HK-2 (cell line): ENCODE measurements at regions not wholly inside any gene's neighbourhood (a gene's known extent, or its start where the extent isn't known, plus 50 kb on each side); places are given as distances from the start of the nearest gene placed in this dataset.
"Not testable (repeated sequence)": the region's sequence is repeated elsewhere in the genome, so short reads cannot be mapped to it uniquely, and the experiment has no call there.

ENCODE experiments used
- DNase-seq: peaks from one replicate; pipeline ENCODE4 v3.0.0-alpha.2; 2018; ENCODE audit not compliant: unreplicated experiment

DNA sequence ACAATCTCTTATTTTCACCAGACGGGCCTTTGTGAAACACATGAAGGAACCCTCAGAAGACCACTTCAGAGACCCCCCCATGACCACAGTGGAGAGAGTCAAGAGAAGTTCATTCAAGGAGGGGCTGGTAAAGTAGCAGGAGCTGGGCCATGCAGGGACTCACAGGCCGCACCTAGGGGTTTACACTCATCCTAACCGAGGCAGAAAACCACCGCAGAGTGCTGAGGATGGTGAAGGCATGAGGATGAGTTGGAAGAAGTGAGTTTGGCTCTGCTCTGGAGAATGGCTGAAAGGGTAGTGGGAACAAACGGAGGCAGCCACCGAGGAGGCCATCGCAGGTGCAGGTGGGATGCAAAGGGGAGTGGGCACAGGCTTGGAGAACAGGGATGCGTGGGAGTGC is 1046.9 kb downstream of the UQCRFS1 start:
- no peak for DNase-seq

DNA sequence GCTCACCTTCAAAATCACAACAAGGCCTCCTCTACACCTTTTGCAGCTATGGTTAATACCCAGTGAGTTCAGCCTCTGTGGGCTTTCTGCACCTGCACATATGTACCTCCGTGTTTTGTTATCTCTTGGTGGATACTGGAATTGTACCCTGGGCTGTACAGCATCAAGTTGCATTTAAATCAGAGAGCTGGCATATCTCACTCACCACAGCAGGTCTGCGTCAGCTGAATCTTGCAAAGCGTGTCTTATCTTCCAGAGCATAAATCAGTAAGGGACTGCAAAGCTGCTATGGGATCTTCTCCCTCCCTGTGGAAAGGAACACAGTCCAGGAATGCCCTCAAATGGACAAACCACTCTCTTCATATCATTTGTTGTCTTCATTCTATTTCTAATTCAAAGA is 1048.7 kb downstream of the UQCRFS1 start:
- DNase-seq: no peak

DNA sequence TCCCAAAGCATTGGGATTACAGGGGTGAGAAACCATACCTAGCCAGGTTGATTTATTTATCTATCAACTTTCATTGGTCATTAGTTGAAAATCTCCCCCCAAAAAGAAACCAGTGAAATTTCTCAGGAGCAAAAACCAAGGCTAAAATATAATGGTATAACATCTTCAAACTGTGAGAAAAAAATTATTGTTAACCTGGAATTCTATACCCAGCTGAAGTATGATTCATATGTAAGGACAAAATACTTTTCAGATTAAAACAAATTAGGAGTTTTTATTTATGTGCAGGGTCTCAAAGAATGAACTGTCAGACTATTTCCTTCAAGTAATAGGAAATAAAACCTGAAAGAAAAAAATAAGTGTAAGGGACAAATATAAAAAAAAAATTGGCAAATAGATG is 1053.9 kb downstream of the UQCRFS1 start:
- DNase-seq: no peak

DNA sequence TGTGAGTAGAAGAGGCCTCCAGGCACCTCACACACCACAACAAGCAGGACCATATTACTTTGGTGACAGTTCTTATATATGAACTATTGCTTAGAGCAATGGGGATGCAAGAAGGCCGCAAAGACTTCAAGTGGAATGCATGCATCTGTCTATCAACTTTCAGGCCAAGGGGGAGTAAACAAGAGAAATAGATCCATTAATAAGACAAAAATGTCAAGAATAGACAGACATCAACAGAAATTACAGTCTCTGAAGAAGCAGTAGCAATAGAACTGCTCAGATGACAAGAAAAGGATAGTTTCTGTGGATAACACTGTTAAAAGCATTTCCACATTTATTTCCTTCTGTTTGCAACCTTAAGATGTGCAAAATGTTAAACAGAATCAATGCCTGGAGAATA is 1057.7 kb downstream of the UQCRFS1 start:
- DNase-seq: no peak

DNA sequence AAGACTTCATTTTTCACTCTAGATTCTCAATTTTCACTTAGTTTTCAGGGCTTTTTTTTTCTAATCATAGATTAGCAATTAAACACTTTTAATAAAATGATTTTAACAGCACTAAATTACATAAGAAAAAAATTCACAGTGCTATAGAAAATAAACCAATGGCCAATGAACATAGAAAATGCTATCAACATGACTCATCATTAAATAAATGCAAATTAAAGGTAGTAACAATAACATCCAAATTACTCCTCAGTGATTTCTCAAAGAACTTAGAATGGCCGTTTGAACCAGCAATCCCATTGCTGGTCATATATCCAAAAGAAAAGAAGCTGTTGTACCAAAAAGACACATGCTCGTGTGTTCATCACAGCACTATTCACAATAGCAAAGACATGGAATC is 1058.9 kb downstream of the UQCRFS1 start:
- no peak for DNase-seq

DNA sequence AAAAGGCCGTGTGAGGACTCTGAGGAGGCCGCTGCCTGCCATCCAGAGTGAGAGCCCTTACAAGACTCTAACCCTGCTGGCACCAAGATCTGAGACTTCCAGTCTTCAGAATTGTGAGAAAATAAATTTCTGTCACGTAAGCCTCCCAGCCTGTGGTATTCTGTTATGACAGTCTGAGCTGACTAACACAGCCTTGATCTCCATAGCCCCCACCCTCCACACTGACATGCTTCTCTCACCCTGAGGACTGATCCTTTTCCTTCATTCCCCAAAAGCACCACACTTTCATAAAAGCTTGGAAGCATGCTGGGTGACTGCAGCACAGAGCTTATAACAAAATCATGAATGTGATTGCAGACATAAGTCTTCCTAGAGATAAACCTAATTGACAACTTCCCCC is 1059.8 kb downstream of the UQCRFS1 start:
- DNase-seq: no peak

DNA sequence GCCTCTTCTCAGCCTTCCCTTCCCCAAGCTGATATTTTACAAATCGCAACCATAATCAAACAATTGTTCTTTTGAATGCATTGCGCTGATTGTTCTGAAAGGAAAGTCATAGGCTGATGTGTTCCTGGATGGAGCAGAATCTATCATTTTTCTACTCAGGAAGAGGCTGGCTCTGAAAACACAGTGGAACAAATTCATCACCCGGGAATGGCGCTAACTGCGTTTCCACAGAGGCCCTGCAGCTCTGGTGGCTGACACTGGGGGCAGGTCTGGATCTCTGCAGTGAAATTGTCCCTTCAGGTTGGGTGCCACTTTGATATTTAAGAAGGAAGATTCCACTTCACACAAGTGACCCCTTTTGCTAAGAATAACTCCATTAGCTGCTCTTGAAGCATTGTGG is 1060.8 kb downstream of the UQCRFS1 start:
- no peak for DNase-seq

DNA sequence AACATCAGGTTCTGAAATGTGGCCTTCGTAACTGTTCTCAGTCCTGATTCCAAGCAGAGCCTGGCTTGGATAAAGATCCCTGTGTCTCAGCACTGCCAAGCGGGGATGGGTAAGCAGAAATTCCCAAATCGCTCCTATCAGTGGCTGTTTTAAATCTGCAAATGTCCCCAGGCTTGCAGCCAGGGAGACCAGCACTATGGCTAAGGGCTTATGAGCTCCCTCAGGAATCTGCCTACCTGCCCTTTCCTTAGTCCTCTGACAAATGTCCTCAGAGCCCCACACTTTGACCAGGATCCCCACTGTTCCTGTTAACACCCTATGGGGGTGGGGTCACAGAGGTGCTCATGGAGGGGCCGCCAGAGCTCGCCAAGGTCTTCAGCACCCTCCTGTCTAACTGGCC is 1062.8 kb downstream of the UQCRFS1 start:
- DNase-seq: no peak

DNA sequence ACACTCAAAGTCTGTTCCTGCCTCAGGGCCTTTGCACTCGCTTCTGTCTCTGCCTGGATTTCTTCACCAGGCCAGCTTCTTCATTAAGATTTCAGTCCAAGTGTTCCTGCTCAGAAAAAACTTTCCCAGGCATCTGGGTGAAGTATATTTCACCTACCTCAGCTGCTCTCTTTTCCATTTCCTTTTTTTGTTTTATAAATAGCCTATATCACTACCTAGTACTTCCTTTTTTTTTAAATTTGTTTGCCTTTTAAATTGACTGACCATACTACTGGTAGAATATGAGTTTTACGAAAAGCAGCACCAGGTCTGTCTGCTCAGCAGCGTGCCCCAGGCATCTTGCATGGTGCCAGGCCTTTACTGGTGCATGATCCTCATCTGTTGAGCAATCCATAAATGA is 1064.4 kb downstream of the UQCRFS1 start:
- DNase-seq: no peak

DNA sequence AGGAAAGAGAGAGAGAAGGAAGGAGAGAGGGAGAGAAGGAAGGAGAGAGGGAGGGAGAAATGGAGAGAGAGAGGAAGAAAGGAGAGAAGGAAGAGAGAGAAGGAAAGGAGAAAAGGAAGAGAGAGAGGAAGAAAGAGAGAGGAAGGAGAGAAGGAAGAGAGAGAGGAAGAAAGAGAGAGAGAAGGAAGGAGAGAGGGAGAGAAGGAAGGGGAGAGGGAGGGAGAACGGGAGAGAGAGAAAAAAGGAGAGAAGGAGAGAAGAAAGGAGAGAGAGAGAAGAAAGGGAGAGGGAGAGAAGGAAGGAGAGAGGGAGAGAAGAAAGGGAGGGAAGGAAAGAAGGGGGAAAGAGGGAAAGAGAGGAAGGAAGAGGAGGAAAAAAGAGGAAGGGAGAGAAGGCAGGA is 1070.7 kb downstream of the UQCRFS1 start:
- no peak for DNase-seq

DNA sequence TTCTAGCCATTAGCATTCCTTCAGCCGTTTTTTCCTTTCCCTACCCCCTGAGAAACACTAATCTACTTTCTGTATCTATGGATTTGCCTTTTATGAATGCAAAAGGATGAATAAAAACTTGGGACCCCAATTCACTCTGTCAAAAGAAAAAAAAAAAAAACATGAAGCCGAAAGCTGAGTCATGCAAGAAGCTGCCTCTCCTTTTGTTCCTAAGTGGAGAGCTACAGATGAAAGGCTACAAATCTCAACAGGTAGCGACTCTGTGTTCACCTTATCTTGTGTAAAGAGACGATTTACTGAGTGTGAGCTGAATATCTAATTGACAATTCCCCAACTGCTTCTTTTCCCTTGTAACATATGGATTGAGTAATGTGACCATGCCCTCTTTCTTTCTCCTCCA is 1072.8 kb downstream of the UQCRFS1 start:
- no peak for DNase-seq

DNA sequence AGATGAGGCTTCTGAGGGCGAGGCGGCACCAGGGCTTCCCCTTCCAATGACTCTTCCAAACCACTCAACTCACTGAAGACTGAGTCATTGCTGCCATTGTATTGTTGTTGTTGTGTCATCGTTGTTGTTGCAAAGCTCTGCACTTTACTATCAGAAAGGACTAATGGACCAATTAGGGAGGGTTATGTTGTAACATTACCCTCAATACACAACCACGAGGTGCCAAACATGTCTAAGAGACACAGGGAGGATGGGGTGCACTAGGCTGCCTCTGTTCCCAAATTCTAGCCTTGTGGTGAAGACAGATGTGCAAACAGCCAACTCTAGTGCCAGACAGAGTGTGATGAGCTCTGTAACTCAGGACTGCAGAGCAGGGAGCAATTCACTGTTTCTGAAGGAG is 1075.2 kb downstream of the UQCRFS1 start:
- no peak for DNase-seq

DNA sequence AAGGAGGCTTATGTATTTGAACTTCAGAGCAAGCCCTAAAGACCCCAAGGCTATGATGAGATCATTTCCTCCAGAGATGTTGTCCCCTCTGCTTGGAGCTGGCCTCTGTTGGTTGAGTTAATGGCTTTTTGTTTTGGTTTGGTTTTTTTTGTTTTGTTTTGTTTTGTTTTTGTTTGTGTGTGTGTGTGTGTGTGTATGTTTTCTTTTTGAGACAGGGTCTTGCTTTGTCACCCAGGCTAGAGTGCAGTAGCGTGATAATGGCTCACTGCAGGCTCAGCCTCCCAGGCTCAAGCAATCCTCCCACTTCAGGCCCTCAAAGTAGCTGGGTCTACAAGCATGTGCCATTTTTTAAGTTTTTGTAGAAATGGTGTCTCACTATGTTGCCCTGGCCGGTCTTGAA is 1076.2 kb downstream of the UQCRFS1 start:
- DNase-seq: no peak

DNA sequence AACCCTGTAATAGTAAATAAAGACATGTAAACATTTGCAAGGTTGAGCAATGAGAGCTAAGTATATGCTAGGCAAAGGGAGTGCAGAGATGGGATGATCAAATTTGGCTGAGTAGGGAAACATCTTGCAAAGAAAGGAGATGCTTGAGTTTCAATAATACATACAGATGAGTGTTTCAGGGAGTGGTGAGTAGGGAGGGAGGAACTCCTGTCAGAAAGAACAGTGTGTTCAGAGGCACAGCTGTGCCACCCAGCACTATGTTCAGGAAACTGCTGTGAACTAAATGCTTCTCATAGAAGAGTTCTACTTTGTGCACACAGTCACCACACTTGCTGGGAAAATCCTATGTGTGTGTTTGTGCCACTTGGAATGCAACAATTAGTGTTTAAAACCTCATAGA is 1077.1 kb downstream of the UQCRFS1 start:
- no peak for DNase-seq

DNA sequence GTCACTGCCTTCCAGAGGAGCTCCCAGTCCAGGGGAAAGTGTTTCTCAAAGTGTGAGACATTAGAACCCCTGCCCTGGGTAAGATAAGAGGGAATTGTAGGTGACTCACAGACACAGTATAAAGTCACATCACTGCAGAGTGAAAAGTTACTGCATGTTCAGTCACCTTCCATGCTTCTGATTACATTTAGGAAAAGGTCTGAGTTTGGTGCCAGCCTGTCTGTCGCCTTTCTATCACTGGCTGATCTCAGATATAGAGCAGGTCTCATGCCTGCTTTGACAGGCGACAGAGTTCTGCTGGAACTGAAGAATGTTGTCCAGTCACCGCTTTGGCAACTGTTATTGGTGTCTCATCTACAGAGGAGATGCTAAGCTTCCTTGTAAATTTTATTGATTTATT is 1078.6 kb downstream of the UQCRFS1 start:
- DNase-seq: no peak

DNA sequence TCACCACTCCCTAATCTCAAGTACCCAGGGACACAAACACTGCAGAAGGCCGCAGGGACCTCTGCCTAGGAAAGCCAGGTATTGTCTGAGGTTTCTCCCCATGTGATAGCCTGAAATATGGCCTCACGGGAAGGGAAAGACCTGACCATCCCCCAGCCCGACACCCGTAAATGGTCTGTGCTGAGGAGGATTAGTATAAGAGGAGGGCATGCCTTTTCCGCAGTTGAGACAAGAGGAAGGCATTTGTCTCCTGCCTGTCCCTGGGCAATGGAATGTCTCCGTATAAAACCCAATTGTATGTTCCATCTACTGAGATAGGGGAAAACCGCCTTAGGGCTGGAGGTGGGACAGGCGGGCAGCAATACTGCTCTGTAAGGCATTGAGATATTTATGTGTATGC is 1082.1 kb downstream of the UQCRFS1 start:
- DNase-seq: not testable (repeated sequence)

DNA sequence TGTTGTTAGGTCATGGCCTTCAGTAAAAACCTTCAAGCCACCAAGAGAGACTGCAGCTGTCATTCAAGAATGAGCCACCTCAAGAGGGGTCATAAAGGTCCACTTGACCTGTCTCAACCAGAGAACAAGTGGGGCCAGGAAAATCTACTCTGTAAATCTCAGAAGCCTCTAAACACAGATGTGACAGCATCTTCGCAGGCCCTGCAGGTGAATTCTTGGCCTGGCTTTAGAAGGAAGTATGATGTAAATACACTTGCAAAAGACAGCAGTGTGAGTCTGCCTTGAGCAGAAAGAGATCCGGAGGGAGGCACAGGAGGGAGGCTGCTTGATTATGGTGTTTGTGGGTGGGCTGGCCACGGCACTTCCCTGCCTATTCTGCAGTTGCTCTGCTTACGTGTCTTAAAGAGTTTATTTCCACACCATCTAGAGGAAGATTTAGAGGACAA is 1082.9 kb downstream of the UQCRFS1 start:
- DNase-seq: no peak

DNA sequence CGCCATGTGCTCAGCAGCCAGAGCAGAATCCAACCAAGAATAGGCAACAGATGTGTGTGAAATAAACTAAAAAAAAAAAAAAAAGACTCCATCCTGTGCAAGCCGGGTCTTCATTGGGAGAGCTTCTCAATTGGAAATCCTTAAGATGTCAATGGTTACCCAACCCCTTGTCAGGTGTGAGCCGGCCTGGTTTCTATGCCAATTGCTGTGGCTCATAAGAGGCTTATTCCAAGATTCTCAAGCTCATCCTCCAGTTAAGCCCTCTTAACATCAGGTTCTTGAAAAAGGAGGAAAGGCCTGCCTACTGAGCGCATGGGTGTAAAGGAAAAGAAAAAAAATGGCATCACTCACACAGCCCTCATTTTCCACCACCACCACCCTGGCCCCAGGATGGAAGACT is 1084.6 kb downstream of the UQCRFS1 start:
- no peak for DNase-seq

DNA sequence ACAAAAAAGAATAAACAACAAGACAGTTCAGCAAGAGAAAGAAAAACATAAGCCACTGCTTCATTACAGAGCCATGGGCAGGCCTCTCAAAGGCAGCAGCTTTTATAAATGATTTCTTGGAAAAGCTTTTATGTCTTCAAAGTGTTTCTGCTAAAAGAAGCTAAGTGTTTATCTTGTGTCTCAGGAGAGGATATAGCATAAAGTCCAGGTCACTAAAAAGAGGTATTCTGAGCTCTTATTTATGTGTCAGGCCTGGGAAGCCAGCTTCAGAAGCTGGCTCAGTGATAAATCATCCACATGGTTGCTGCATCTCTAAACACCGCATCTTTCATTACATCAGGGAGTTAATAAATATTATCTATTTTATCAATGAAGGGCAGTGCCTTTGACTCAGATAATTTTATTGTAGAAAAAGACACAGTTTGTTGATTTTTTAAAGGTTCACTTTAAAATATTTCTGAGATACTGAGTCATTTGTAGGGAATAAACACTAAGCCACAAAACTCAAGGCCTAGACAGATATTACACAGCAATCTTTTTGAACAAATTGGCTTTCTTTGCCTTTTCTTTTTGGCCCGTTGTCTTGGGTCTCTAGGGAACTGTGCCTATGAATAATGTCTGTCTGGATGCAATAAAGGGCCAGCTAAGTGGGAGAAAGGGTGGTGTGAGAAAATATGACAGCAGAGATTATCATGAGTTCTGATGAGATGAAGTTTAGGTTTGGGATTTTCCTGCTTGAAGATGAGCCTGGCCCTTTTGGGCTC is 1086.6 kb downstream of the UQCRFS1 start:
- no peak for DNase-seq

DNA sequence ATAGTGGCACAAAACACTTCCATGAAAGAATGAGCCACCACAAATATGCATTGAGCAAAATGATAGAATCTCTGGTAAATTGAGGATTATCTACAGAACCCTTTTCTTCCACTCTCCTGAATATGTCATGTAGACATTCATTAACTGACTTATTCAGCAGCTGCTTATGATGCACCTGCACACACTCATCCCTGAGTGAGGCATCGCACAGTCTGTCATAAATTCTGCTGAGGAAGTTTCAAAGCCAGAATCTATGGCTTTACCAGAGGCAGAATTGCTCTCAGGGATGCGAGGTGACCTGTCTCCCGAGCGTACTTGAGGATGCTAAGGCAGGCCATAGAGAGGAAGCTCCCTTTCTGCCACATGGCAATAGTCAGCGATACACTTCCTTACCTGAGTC is 1090.2 kb downstream of the UQCRFS1 start:
- no peak for DNase-seq

DNA sequence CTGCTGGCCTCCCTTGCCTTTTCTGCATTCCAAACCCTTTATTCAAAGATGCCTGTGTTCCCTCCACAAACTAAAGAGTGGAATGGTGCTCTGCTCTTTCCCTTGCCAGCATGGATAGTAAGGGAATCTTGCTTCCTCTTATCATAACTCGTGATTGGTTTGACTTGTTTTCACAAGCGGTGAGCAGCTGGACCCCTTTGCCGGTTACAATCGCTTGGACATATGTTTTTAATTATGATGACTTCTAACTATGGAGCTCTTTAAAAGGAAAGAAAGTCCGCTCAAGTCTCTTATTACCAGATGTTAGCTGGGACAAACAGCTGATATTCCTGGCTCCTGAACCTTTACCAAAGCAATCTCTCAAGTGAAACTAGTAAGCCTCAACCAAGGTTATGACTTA is 1094.7 kb downstream of the UQCRFS1 start:
- no peak for DNase-seq

DNA sequence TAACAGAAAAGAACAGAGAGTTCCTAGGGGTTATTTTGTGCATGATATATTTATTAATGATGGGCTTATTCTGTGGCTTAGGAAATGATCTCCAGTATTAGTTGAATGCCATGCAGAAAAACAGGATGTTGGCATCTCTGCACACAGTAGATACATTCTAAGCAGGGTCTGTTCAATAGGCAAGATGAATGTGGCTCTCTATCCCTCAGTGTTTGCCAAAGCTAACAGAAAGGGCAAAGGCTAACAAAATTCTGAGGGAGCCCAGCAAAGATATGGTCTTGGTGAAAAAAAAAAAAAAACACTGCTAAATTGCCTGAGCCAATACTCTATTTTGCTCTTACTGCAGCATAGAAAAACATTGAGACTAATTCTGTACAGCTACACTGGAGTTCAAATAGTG is 1095.8 kb downstream of the UQCRFS1 start:
- no peak for DNase-seq

DNA sequence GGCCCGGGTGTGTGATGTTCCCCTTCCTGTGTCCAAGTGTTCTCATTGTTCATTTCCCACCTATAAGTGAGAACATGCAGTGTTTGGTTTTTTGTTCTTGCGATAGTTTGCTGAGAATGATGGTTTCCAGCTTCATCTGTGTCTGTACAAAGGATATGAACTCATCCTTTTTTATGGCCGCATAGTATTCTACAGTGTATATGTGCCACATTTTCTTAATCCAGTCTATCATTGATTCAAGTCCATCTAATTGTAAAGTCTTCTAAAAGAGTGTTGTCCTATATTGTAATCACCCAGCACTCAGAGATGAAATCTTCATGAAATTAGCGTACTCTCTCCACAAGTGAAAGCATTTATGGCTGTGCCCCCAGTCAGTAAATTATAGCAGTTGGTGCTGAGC is 1096.6 kb downstream of the UQCRFS1 start:
- not testable (repeated sequence) for DNase-seq

DNA sequence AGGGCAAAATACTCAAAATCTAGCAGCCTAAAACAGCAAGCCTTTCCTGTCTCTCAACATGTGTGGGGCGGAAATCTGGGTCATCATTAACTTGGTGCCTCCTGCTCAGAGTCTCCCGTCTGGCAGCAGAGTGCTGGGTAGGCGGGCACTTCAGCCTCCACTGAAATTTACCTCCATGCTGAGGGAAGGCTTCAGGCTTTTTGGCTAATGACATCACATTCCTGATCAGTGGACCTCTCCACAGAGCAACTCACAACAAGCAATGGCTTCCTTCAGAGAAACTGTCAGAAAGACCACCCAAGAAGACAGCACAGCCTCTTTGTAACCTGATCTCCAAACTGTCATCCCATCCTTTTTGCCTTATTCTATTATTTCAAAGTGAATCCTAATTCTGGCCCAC is 1109.0 kb downstream of the UQCRFS1 start:
- no peak for DNase-seq
